Embryonic facial prominence (tissue), 1 donor: ENCODE measurements at regions not wholly inside any gene's neighbourhood (a gene's known extent, or its start where the extent isn't known, plus 50 kb on each side); places are given as distances from the start of the nearest gene placed in this dataset.
A peak's percentile ranks its signal among the peaks of the same experiment; 100 is the strongest.

Experiments
- DNase-seq: peaks from one replicate; pipeline ENCODE4 v3.0.0-alpha.2; 2016; ENCODE audit errors: extremely low spot score

GRCh38 chr7:46494028-46494427 is 573.0 kb upstream of the IGFBP3 start:
- no peak for DNase-seq

- no peak for DNase-seq
Observed at GRCh38 chr7:46493196-46493595, 572.1 kb upstream of the IGFBP3 start.

GRCh38 chr7:46492466-46492865 is 571.4 kb upstream of the IGFBP3 start:
- no peak for DNase-seq

- no peak for DNase-seq
Observed at GRCh38 chr7:46490406-46490805, 569.3 kb upstream of the IGFBP3 start.

- DNase-seq = no peak
Observed at GRCh38 chr7:46489106-46489505, 568.0 kb upstream of the IGFBP3 start.

GRCh38 chr7:46488607-46489006 is 567.5 kb upstream of the IGFBP3 start:
- no peak for DNase-seq

- DNase-seq = no peak
Observed at GRCh38 chr7:46486256-46487206, 565.5 kb upstream of the IGFBP3 start.

- no peak for DNase-seq
Observed at GRCh38 chr7:46485481-46486065, 564.5 kb upstream of the IGFBP3 start.

- no peak for DNase-seq
Observed at GRCh38 chr7:46484906-46485305, 563.8 kb upstream of the IGFBP3 start.

- DNase-seq = no peak
Observed at GRCh38 chr7:46480619-46481018, 559.5 kb upstream of the IGFBP3 start.

GRCh38 chr7:46479680-46480079 is 558.6 kb upstream of the IGFBP3 start:
- DNase-seq = no peak

- no peak for DNase-seq
Observed at GRCh38 chr7:46478046-46478445, 557.0 kb upstream of the IGFBP3 start.

- DNase-seq = no peak
Observed at GRCh38 chr7:46468753-46469356, 547.8 kb upstream of the IGFBP3 start.

- no peak for DNase-seq
Observed at GRCh38 chr7:46463170-46463569, 542.1 kb upstream of the IGFBP3 start.

- no peak for DNase-seq
Observed at GRCh38 chr7:46461334-46461777, 540.3 kb upstream of the IGFBP3 start.

- DNase-seq = no peak
Observed at GRCh38 chr7:46459942-46460341, 538.9 kb upstream of the IGFBP3 start.

- DNase-seq = no peak
Observed at GRCh38 chr7:46454816-46455215, 533.7 kb upstream of the IGFBP3 start.

- peak; percentile 16 for DNase-seq
Observed at GRCh38 chr7:46452561-46453135, 531.6 kb upstream of the IGFBP3 start.

- no peak for DNase-seq
Observed at GRCh38 chr7:46451846-46452245, 530.8 kb upstream of the IGFBP3 start.

- DNase-seq = no peak
Observed at GRCh38 chr7:46450886-46451285, 529.8 kb upstream of the IGFBP3 start.

GRCh38 chr7:46450425-46450824 is 529.4 kb upstream of the IGFBP3 start:
- DNase-seq = no peak

GRCh38 chr7:46449743-46450142 is 528.7 kb upstream of the IGFBP3 start:
- DNase-seq = no peak
